Stimulated activated memory B cell treated with anti-CD40 and anti-IgM and Interleukin-4, amounts not matched to agents 10 μg/mL and 1 μg/mL and 100 μg/mL, for 72 hours (primary cell): ENCODE measurements at regions not wholly inside any gene's neighbourhood (a gene's known extent, or its start where the extent isn't known, plus 50 kb on each side); places are given as distances from the start of the nearest gene placed in this dataset.

ENCODE experiments used
- ATAC-seq: fragments of 150-1000 bp; cut with Tn5 transposase; 2 replicates; pipeline ENCODE4 v1.10.0; 2021
- H3K27ac Mint-ChIP-seq: one replicate; pipeline ENCODE4 v1.8.0; 2022; ENCODE audit warnings: mild to moderate bottlenecking, mixed read lengths
- H3K27me3 Mint-ChIP-seq: one replicate; pipeline ENCODE4 v1.8.0; 2022; ENCODE audit warnings: mixed read lengths
- H3K36me3 Mint-ChIP-seq: one replicate; pipeline ENCODE4 v1.8.0; 2022; ENCODE audit warnings: mixed read lengths
- H3K4me1 Mint-ChIP-seq: one replicate; pipeline ENCODE4 v1.8.0; 2022; ENCODE audit warnings: mixed read lengths
- H3K4me3 Mint-ChIP-seq: one replicate; pipeline ENCODE4 v1.8.0; 2022; ENCODE audit warnings: mild to moderate bottlenecking, moderate library complexity, mixed read lengths
- H3K9me3 Mint-ChIP-seq: one replicate; pipeline ENCODE4 v1.8.0; 2022; ENCODE audit warnings: mixed read lengths

DNA sequence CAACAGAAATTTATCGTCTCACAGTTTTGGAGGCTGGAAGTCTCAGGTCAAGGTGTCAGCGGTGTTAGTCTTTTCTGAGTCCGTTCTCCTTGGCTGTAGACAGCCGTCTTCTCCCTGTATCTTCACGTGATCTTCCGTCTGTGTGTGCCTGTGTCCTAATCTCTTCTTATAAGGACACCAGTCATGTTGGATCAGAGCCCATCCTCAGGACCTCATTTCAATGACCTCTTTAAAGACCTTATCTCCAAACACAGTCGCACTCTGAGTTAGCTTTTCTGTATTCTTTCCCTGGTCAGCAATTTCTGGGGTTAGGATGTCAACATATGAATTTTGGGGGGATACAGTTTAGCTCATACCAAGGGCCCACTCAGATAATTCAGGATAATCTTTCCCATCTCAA, 247.7 kb downstream of the PRDM2 start:
- no peaks in the 10 kb centered on the region for H3K36me3 Mint-ChIP-seq

GRCh38 chr1:13948396-13948795, 248.4 kb downstream of the PRDM2 start:
- H3K4me3 Mint-ChIP-seq, result no peak overlapping the region
- H3K27ac Mint-ChIP-seq, result no peak overlapping the region
- no peaks in the 10 kb centered on the region for H3K4me1 Mint-ChIP-seq
- peaks cover 6% of the 10 kb centered on the region for H3K9me3 Mint-ChIP-seq
- no peaks in the 10 kb centered on the region for H3K36me3 Mint-ChIP-seq
- H3K27me3 Mint-ChIP-seq, result peaks cover 32% of the 10 kb centered on the region
- no peak for ATAC-seq

More for the DNA sequence above, 247.7 kb downstream of the PRDM2 start:
- no peak overlapping the region for H3K27ac Mint-ChIP-seq
- no peak overlapping the region for H3K4me3 Mint-ChIP-seq
- peaks cover 11% of the 10 kb centered on the region for H3K9me3 Mint-ChIP-seq
- H3K27me3 Mint-ChIP-seq, result peaks cover 32% of the 10 kb centered on the region
- no peaks in the 10 kb centered on the region for H3K4me1 Mint-ChIP-seq
- no peak for ATAC-seq

GRCh38 chr1:13948888-13949391, 249.0 kb downstream of the PRDM2 start:
- no peaks in the 10 kb centered on the region for H3K36me3 Mint-ChIP-seq
- H3K9me3 Mint-ChIP-seq, result peaks cover 6% of the 10 kb centered on the region
- H3K27ac Mint-ChIP-seq, result no peak overlapping the region
- no peak overlapping the region for H3K4me3 Mint-ChIP-seq
- no peaks in the 10 kb centered on the region for H3K4me1 Mint-ChIP-seq
- peaks cover 32% of the 10 kb centered on the region for H3K27me3 Mint-ChIP-seq
- ATAC-seq, result no peak

DNA sequence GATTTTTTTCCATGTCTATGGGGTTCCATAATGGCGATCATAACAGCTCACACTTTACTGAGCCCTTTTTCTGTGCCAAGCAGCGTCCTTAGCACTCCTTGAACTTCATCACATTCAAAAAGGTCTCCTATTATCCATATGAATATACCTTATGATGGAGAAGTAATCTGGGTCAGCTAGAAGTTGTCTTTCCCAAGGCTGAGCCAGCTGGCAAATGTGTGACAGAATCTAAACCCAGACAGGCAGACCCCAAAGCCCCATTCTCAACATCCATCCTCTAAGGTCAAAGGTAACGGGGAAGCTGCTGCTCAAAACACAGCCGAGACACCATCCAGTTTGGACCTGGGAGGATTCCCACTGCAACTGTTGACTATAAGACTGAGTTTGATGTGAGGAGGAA, 249.6 kb downstream of the PRDM2 start:
- Mint-ChIP-seq H3K27me3 (peaks cover 26% of the 10 kb centered on the region), H3K4me3 (no peak overlapping the region), H3K27ac (no peak overlapping the region), H3K9me3 (no peaks in the 10 kb centered on the region), H3K36me3 (no peaks in the 10 kb centered on the region), H3K4me1 (no peaks in the 10 kb centered on the region)
- no peak for ATAC-seq

- Mint-ChIP-seq H3K27me3 (peaks cover 16% of the 10 kb centered on the region), H3K4me3 (no peak overlapping the region), H3K36me3 (no peaks in the 10 kb centered on the region), H3K4me1 (no peaks in the 10 kb centered on the region), H3K9me3 (no peaks in the 10 kb centered on the region), H3K27ac (no peak overlapping the region)
- no peak for ATAC-seq
These were observed 250.6 kb downstream of the PRDM2 start for GRCh38 chr1:13950637-13951036.

GRCh38 chr1:13951793-13952751, 252.1 kb downstream of the PRDM2 start:
- H3K27me3 Mint-ChIP-seq, result peaks cover 26% of the 10 kb centered on the region
- H3K27ac Mint-ChIP-seq, result no peak overlapping the region
- no peaks in the 10 kb centered on the region for H3K9me3 Mint-ChIP-seq
- no peak for ATAC-seq
- no peaks in the 10 kb centered on the region for H3K4me1 Mint-ChIP-seq
- no peak overlapping the region for H3K4me3 Mint-ChIP-seq
- no peaks in the 10 kb centered on the region for H3K36me3 Mint-ChIP-seq

- no peaks in the 10 kb centered on the region for H3K9me3 Mint-ChIP-seq
- no peaks in the 10 kb centered on the region for H3K36me3 Mint-ChIP-seq
- H3K27ac Mint-ChIP-seq, result no peak overlapping the region
- no peak overlapping the region for H3K4me3 Mint-ChIP-seq
- ATAC-seq, result no peak
- H3K27me3 Mint-ChIP-seq, result peaks cover 33% of the 10 kb centered on the region
- no peaks in the 10 kb centered on the region for H3K4me1 Mint-ChIP-seq
These were observed 253.0 kb downstream of the PRDM2 start for GRCh38 chr1:13952985-13953384.

DNA sequence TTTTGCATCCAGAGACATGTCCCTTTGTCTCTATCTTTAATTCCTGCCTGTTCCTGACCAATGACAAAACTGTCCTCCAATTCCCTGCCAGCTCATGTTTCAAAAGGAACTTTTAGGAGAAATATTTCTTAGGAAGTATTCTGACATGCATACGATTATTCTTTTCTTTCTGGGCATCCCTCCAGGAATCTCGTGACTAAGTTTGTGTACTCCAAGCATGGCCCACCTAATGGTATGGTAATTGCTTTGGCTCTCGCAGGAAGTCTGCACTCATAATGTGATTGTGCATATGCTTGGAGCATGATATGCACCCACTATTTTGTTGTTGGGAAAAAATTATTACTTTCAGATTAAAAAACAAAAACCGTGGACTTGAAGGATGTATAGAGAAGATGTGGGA, 256.4 kb downstream of the PRDM2 start:
- no peaks in the 10 kb centered on the region for H3K4me1 Mint-ChIP-seq
- no peak overlapping the region for H3K27ac Mint-ChIP-seq
- no peaks in the 10 kb centered on the region for H3K9me3 Mint-ChIP-seq
- H3K27me3 Mint-ChIP-seq, result peaks cover 24% of the 10 kb centered on the region
- no peaks in the 10 kb centered on the region for H3K36me3 Mint-ChIP-seq
- no peak for ATAC-seq
- no peak overlapping the region for H3K4me3 Mint-ChIP-seq

DNA sequence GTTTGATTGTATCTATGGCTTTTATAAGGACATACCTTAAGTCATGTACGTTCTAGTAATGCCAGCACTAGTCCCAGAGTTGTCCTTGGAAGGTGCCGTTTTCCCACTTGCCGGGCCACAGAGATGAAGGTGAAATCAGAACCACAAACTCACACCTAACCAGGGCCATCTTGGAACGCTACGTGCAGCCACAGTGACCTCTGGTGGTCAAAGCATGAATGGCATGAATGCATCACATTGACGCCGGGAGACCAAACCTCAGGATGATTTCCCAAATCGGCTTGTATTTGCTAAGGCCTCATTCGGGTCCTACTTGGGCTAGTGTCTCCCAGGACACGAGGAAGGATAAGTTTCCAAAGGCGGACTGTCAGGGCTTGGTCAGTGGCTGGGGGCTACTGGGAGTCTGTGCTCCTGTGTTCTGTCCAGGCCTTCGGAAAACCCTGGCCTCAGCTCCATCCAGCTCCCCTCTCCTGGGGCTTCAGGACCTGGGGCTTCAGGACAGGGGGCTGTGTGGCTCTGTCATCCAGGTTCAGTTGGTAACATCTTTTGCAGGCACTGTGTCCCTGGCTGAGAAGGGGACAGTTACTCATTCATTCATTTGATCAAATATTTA, 260.5 kb downstream of the PRDM2 start:
- H3K27ac Mint-ChIP-seq, result no peak overlapping the region

DNA sequence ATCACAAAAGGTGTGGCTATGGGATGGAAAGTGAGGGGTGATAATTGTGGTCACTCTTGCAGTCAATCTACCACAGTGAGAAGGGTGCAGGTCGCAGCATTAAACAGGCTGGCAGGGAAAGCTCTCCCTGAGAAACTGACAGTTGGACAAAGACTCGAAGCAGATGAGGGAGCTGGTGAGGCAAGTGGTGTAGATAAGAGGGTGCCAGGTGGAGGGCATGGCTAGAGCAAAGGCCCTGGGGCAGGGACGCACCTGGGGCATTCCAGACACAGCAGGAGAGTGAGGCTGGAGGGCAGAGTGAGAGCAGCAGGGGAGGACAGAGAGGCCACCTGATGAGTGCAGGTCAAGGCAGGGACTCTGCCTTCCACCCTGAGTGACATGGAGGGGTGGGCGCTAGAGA, 264.8 kb downstream of the PRDM2 start:
- Mint-ChIP-seq H3K27me3 (peaks cover 60% of the 10 kb centered on the region), H3K36me3 (no peaks in the 10 kb centered on the region), H3K9me3 (peaks cover 4% of the 10 kb centered on the region), H3K4me3 (no peak overlapping the region), H3K27ac (no peak overlapping the region), H3K4me1 (no peaks in the 10 kb centered on the region)
- no peak for ATAC-seq

More for the DNA sequence above, 260.5 kb downstream of the PRDM2 start:
- no peaks in the 10 kb centered on the region for H3K36me3 Mint-ChIP-seq
- no peaks in the 10 kb centered on the region for H3K9me3 Mint-ChIP-seq
- ATAC-seq, result no peak
- H3K4me1 Mint-ChIP-seq, result no peaks in the 10 kb centered on the region
- no peak overlapping the region for H3K4me3 Mint-ChIP-seq
- peaks cover 58% of the 10 kb centered on the region for H3K27me3 Mint-ChIP-seq

GRCh38 chr1:13965770-13966398, 265.9 kb downstream of the PRDM2 start:
- H3K4me3 Mint-ChIP-seq, result no peak overlapping the region
- no peaks in the 10 kb centered on the region for H3K4me1 Mint-ChIP-seq
- H3K27ac Mint-ChIP-seq, result no peak overlapping the region
- no peak for ATAC-seq
- no peaks in the 10 kb centered on the region for H3K36me3 Mint-ChIP-seq
- H3K27me3 Mint-ChIP-seq, result peaks cover 58% of the 10 kb centered on the region
- H3K9me3 Mint-ChIP-seq, result peaks cover 4% of the 10 kb centered on the region

GRCh38 chr1:13967707-13968106, 267.7 kb downstream of the PRDM2 start:
- H3K4me1 Mint-ChIP-seq, result no peaks in the 10 kb centered on the region
- no peak overlapping the region for H3K27ac Mint-ChIP-seq
- H3K36me3 Mint-ChIP-seq, result peaks cover 5% of the 10 kb centered on the region
- peaks cover 43% of the 10 kb centered on the region for H3K27me3 Mint-ChIP-seq
- H3K4me3 Mint-ChIP-seq, result no peak overlapping the region
- ATAC-seq, result no peak
- H3K9me3 Mint-ChIP-seq, result peaks cover 11% of the 10 kb centered on the region

DNA sequence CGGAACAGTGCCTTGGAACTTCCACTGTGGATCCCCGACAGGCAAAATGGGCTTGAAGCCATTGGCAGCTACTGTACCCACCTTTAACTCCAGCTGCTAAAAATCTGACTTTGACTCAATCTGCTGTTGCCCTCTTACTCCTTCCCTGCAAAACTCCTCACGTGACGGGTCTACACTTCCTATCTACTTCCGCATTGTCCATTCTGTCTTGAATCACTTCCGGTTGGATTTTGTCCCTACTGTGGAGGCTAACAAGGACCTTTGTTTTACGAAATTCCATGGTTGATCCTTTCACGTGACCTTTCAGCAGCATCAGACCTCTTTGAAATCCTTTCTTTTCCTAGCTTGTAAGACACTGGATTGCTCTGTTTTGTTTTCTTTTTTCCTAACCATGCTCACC, 268.4 kb downstream of the PRDM2 start:
- no peaks in the 10 kb centered on the region for H3K4me1 Mint-ChIP-seq
- no peak overlapping the region for H3K4me3 Mint-ChIP-seq
- H3K9me3 Mint-ChIP-seq, result peaks cover 11% of the 10 kb centered on the region
- peaks cover 5% of the 10 kb centered on the region for H3K36me3 Mint-ChIP-seq
- ATAC-seq, result no peak
- no peak overlapping the region for H3K27ac Mint-ChIP-seq
- H3K27me3 Mint-ChIP-seq, result peaks cover 45% of the 10 kb centered on the region

- no peak for ATAC-seq
- no peak overlapping the region for H3K27ac Mint-ChIP-seq
- H3K9me3 Mint-ChIP-seq, result peaks cover 11% of the 10 kb centered on the region
- H3K36me3 Mint-ChIP-seq, result peaks cover 5% of the 10 kb centered on the region
- no peaks in the 10 kb centered on the region for H3K4me1 Mint-ChIP-seq
- H3K27me3 Mint-ChIP-seq, result peaks cover 45% of the 10 kb centered on the region
- H3K4me3 Mint-ChIP-seq, result no peak overlapping the region
These were observed 270.8 kb downstream of the PRDM2 start for GRCh38 chr1:13970631-13971247.

GRCh38 chr1:13976485-13976884, 276.5 kb downstream of the PRDM2 start:
- Mint-ChIP-seq H3K27ac (no peak overlapping the region), H3K4me1 (no peaks in the 10 kb centered on the region), H3K9me3 (peaks cover 8% of the 10 kb centered on the region), H3K36me3 (peaks cover 11% of the 10 kb centered on the region), H3K4me3 (no peak overlapping the region), H3K27me3 (peaks cover 40% of the 10 kb centered on the region)
- no peak for ATAC-seq
